ACC112 (cell line): ENCODE measurements at regions not wholly inside any gene's neighbourhood (a gene's known extent, or its start where the extent isn't known, plus 50 kb on each side); places are given as distances from the start of the nearest gene placed in this dataset.

Source experiments
- H2AFZ ChIP-seq: fragments of 200-600 bp; sonication (generic); one replicate; pipeline ENCODE4 v1.6.0; 2017; ENCODE audit warnings: antibody characterized with exemption, low read length; ENCODE audit not compliant: unreplicated experiment
- H3K27ac ChIP-seq: fragments of 200-600 bp; sonication (generic); 2 replicates; pipeline ENCODE4 v1.5.1; 2014; ENCODE audit warnings: low read depth, mild to moderate bottlenecking, antibody characterized with exemption, low read length, moderate library complexity
- H3K27me3 ChIP-seq: fragments of 200-600 bp; sonication (generic); 2 replicates; pipeline ENCODE4 v1.6.1; 2014; ENCODE audit warnings: mild to moderate bottlenecking, antibody characterized with exemption, low read length, moderate library complexity, mixed read lengths; ENCODE audit not compliant: insufficient read depth
- H3K36me3 ChIP-seq: fragments of 200-600 bp; sonication (generic); 2 replicates; pipeline ENCODE4 v1.6.1; 2016; ENCODE audit warnings: mild to moderate bottlenecking, antibody characterized with exemption, low read length, moderate library complexity, mixed read lengths; ENCODE audit not compliant: insufficient read depth
- H3K4me1 ChIP-seq: fragments of 200-600 bp; sonication (generic); one replicate; pipeline ENCODE4 v1.6.1; 2016; ENCODE audit warnings: low read length, mixed read lengths; ENCODE audit not compliant: insufficient read depth, unreplicated experiment, control insufficient read depth
- H3K4me3 ChIP-seq: fragments of 200-600 bp; sonication (generic); 2 replicates; pipeline ENCODE4 v1.5.1; 2014; ENCODE audit warnings: mild to moderate bottlenecking, low read depth, low read length
- H3K79me2 ChIP-seq: fragments of 200-600 bp; sonication (generic); one replicate; pipeline ENCODE4 v1.6.0; 2016; ENCODE audit warnings: low read length; ENCODE audit not compliant: control insufficient read depth, unreplicated experiment, insufficient read depth

- no peaks in the 10 kb centered on the region for H3K79me2 ChIP-seq
- no peak overlapping the region for H3K4me3 ChIP-seq
- H3K27ac ChIP-seq, result no peak overlapping the region
- H3K36me3 ChIP-seq, result no peaks in the 10 kb centered on the region
- no peaks in the 10 kb centered on the region for H3K4me1 ChIP-seq
- 0 out of 2 replicates have a peak, but pooled peaks cover 2% of the 10 kb centered on the region for H3K27me3 ChIP-seq
- no peak overlapping the region for H2AFZ ChIP-seq
Measured at GRCh38 chr3:70899816-70900215, 587.4 kb upstream of the MDFIC2 start.

- H3K4me3 ChIP-seq, result no peak overlapping the region
- no peaks in the 10 kb centered on the region for H3K4me1 ChIP-seq
- no peaks in the 10 kb centered on the region for H3K79me2 ChIP-seq
- H3K27ac ChIP-seq, result no peak overlapping the region
- H3K27me3 ChIP-seq, result no peaks in the 10 kb centered on the region
- no peaks in the 10 kb centered on the region for H3K36me3 ChIP-seq
- H2AFZ ChIP-seq, result peak overlapping the region; percentile 41
Measured at GRCh38 chr3:70890020-70890394, 577.6 kb upstream of the MDFIC2 start.

- no peak overlapping the region for H3K4me3 ChIP-seq
- no peaks in the 10 kb centered on the region for H3K27me3 ChIP-seq
- H3K79me2 ChIP-seq, result no peaks in the 10 kb centered on the region
- no peak overlapping the region for H3K27ac ChIP-seq
- H3K4me1 ChIP-seq, result no peaks in the 10 kb centered on the region
- H3K36me3 ChIP-seq, result no peaks in the 10 kb centered on the region
- H2AFZ ChIP-seq, result no peak overlapping the region
Measured at GRCh38 chr3:70889162-70890019, 577.0 kb upstream of the MDFIC2 start.

GRCh38 chr3:70885636-70886035, 573.2 kb upstream of the MDFIC2 start:
- no peak overlapping the region for H3K27ac ChIP-seq
- H3K4me1 ChIP-seq, result no peaks in the 10 kb centered on the region
- H2AFZ ChIP-seq, result no peak overlapping the region
- H3K79me2 ChIP-seq, result no peaks in the 10 kb centered on the region
- no peak overlapping the region for H3K4me3 ChIP-seq
- H3K27me3 ChIP-seq, result no peaks in the 10 kb centered on the region
- H3K36me3 ChIP-seq, result no peaks in the 10 kb centered on the region

GRCh38 chr3:70882104-70882503, 569.7 kb upstream of the MDFIC2 start:
- Histone ChIP-seq H3K27me3 (no peaks in the 10 kb centered on the region), H3K4me1 (no peaks in the 10 kb centered on the region), H3K79me2 (no peaks in the 10 kb centered on the region), H3K4me3 (no peak overlapping the region), H3K27ac (no peak overlapping the region), H2AFZ (no peak overlapping the region), H3K36me3 (no peaks in the 10 kb centered on the region)

- H3K79me2 ChIP-seq, result no peaks in the 10 kb centered on the region
- H3K4me1 ChIP-seq, result no peaks in the 10 kb centered on the region
- H3K4me3 ChIP-seq, result no peak overlapping the region
- H3K27me3 ChIP-seq, result no peaks in the 10 kb centered on the region
- no peak overlapping the region for H3K27ac ChIP-seq
- H3K36me3 ChIP-seq, result no peaks in the 10 kb centered on the region
- no peak overlapping the region for H2AFZ ChIP-seq
Measured at GRCh38 chr3:70880421-70880820, 568.0 kb upstream of the MDFIC2 start.

- Histone ChIP-seq H3K4me3 (no peak overlapping the region), H3K4me1 (peaks cover 5% of the 10 kb centered on the region), H3K27ac (no peak overlapping the region), H2AFZ (no peak overlapping the region), H3K79me2 (no peaks in the 10 kb centered on the region), H3K27me3 (no peaks in the 10 kb centered on the region), H3K36me3 (no peaks in the 10 kb centered on the region)
Measured at GRCh38 chr3:70876154-70876553, 563.7 kb upstream of the MDFIC2 start.

- Histone ChIP-seq H3K27ac (no peak overlapping the region), H3K36me3 (no peaks in the 10 kb centered on the region), H3K79me2 (no peaks in the 10 kb centered on the region), H3K27me3 (no peaks in the 10 kb centered on the region), H3K4me1 (peaks cover 5% of the 10 kb centered on the region), H3K4me3 (no peak overlapping the region), H2AFZ (no peak overlapping the region)
Measured at GRCh38 chr3:70874196-70874595, 561.8 kb upstream of the MDFIC2 start.

GRCh38 chr3:70873686-70874085, 561.2 kb upstream of the MDFIC2 start:
- Histone ChIP-seq H2AFZ (no peak overlapping the region), H3K27me3 (no peaks in the 10 kb centered on the region), H3K79me2 (no peaks in the 10 kb centered on the region), H3K4me3 (no peak overlapping the region), H3K27ac (no peak overlapping the region), H3K4me1 (peaks cover 5% of the 10 kb centered on the region), H3K36me3 (no peaks in the 10 kb centered on the region)

- no peak overlapping the region for H3K4me3 ChIP-seq
Measured at GRCh38 chr3:70871909-70872656, 559.6 kb upstream of the MDFIC2 start.

GRCh38 chr3:70870576-70870975, 558.1 kb upstream of the MDFIC2 start:
- H3K27me3 ChIP-seq, result no peaks in the 10 kb centered on the region
- H3K4me3 ChIP-seq, result no peak overlapping the region
- H3K27ac ChIP-seq, result no peak overlapping the region
- no peaks in the 10 kb centered on the region for H3K79me2 ChIP-seq
- no peak overlapping the region for H2AFZ ChIP-seq
- H3K4me1 ChIP-seq, result peaks cover 5% of the 10 kb centered on the region
- 0 out of 2 replicates have a peak, but pooled peaks cover 3% of the 10 kb centered on the region for H3K36me3 ChIP-seq

More at GRCh38 chr3:70871909-70872656, 559.6 kb upstream of the MDFIC2 start:
- Histone ChIP-seq H3K27me3 (no peaks in the 10 kb centered on the region), H2AFZ (no peak overlapping the region), H3K36me3 (no peaks in the 10 kb centered on the region), H3K4me1 (peaks cover 5% of the 10 kb centered on the region), H3K27ac (peak overlapping the region; percentile 62), H3K79me2 (no peaks in the 10 kb centered on the region)
